WTC11 (cell line): ENCODE measurements at regions not wholly inside any gene's neighbourhood (a gene's known extent, or its start where the extent isn't known, plus 50 kb on each side); places are given as distances from the start of the nearest gene placed in this dataset.

Experiments
- ATF3 ChIP-seq: sonication (generic); formaldehyde crosslinking; conservative IDR thresholded peaks from 2 replicates; pipeline ENCODE4 v1.8.1; 2022; ENCODE audit warnings: mild to moderate bottlenecking, missing genetic modification reagents
- CREB1 ChIP-seq: sonication (generic); formaldehyde crosslinking; IDR thresholded peaks from 2 replicates; pipeline ENCODE4 v1.8.0; 2023; ENCODE audit warnings: mild to moderate bottlenecking, missing genetic modification reagents
- CTCF ChIP-seq: fragments of 200-600 bp; IDR thresholded peaks from 2 replicates; pipeline ENCODE4 v1.8.0; 2022; ENCODE audit warnings: antibody characterized with exemption
- JAZF1 ChIP-seq: fragments of 250-450 bp; sonication (Bioruptor Pico); IDR thresholded peaks from 2 replicates; pipeline ENCODE4 v1.9.0; 2021; ENCODE audit warnings: moderate library complexity, mild to moderate bottlenecking, inconsistent platforms
- KAT7 ChIP-seq: sonication (generic); formaldehyde crosslinking; IDR thresholded peaks from 2 replicates; pipeline ENCODE4 v1.8.1; 2023; ENCODE audit warnings: missing genetic modification reagents, mild to moderate bottlenecking, borderline replicate concordance
- MAX ChIP-seq: sonication (generic); formaldehyde crosslinking; IDR thresholded peaks from 2 replicates; pipeline ENCODE4 v1.8.0; 2022; ENCODE audit warnings: mild to moderate bottlenecking, missing genetic modification reagents
- RELA ChIP-seq: sonication (generic); formaldehyde crosslinking; IDR thresholded peaks from 2 replicates; pipeline ENCODE4 v1.8.1; 2022; ENCODE audit warnings: missing genetic modification reagents, mild to moderate bottlenecking, borderline replicate concordance
- SMAD3 ChIP-seq: sonication (generic); formaldehyde crosslinking; IDR thresholded peaks from 2 replicates; pipeline ENCODE4 v1.8.0; 2022; ENCODE audit warnings: missing genetic modification reagents, mild to moderate bottlenecking, borderline replicate concordance
- ZNF138 ChIP-seq: sonication (generic); formaldehyde crosslinking; conservative IDR thresholded peaks from 2 replicates; pipeline ENCODE4 v1.8.1; 2022; ENCODE audit warnings: mild to moderate bottlenecking, moderate library complexity, missing genetic modification reagents
- ZNF219 ChIP-seq: sonication (generic); formaldehyde crosslinking; IDR thresholded peaks from 2 replicates; pipeline ENCODE4 v1.8.0; 2023; ENCODE audit warnings: missing genetic modification reagents, mild to moderate bottlenecking, borderline replicate concordance
- TF ChIP-seq, protein P1 (sequence below): fragments of 250-450 bp; sonication (Bioruptor Pico); conservative IDR thresholded peaks from 2 replicates; pipeline ENCODE4 v1.9.0; 2021; ENCODE audit warnings: mild to moderate bottlenecking
- TF ChIP-seq, protein P2 (sequence below): sonication (generic); formaldehyde crosslinking; IDR thresholded peaks from 2 replicates; pipeline ENCODE4 v1.8.1; 2022; ENCODE audit warnings: low read depth, missing genetic modification reagents, borderline replicate concordance

GRCh38 chr2:240277073-240277806 is 136.8 kb upstream of the OTOS start:
- TF ChIP-seq CTCF = no peak
- TF ChIP-seq MAX = no peak
- no peak for TF ChIP-seq ZNF138 (CRISPR knock-in tag)
- TF ChIP-seq, protein P1, sequence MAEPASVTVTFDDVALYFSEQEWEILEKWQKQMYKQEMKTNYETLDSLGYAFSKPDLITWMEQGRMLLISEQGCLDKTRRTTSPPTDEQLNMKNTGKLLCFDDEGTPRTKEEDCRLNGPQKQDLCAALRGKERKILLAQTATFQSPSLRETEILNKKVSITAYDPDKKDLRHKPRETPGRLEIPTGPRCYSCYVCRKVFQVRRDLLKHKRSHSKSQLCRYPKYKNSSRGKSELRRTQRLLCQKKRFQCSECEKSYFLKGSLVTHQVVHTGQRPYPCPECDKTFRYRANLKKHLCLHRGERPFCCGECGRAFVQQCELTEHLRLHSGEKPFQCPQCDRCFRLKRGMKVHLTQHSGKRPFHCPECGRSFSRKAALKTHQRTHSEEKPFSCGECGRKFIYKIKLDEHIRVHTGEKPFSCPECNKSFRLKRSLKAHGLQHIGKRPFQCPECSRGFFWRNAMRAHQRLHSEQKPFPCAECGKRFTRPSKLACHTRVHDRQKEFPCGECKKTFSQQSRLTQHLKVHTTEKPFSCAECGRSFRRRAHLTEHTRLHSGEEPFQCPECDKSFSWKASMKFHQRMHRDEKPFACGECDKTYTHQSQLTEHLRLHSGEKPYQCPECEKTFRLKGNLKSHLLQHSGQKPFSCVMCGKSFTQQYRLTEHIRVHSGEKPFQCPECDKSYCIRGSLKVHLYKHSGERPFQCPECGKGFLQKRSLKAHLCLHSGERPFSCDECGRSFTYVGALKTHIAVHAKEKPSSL = no peak
- no peak for TF ChIP-seq KAT7 (CRISPR knock-in tag)
- TF ChIP-seq, protein P2, sequence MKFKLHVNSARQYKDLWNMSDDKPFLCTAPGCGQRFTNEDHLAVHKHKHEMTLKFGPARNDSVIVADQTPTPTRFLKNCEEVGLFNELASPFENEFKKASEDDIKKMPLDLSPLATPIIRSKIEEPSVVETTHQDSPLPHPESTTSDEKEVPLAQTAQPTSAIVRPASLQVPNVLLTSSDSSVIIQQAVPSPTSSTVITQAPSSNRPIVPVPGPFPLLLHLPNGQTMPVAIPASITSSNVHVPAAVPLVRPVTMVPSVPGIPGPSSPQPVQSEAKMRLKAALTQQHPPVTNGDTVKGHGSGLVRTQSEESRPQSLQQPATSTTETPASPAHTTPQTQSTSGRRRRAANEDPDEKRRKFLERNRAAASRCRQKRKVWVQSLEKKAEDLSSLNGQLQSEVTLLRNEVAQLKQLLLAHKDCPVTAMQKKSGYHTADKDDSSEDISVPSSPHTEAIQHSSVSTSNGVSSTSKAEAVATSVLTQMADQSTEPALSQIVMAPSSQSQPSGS (CRISPR knock-in tag) = no peak
- TF ChIP-seq ZNF219 (CRISPR knock-in tag) = no peak
- TF ChIP-seq CREB1 (CRISPR knock-in tag) = no peak
- TF ChIP-seq ATF3 (CRISPR knock-in tag) = no peak
- no peak for TF ChIP-seq JAZF1 (CRISPR knock-in tag)
- TF ChIP-seq SMAD3 = no peak
- no peak for TF ChIP-seq RELA
